ENCODE measurements at regions not wholly inside any gene's neighbourhood (a gene's known extent, or its start where the extent isn't known, plus 50 kb on each side); places are given as distances from the start of the nearest gene placed in this dataset.

GRCh38 chr16:87068762-87069150 lies 248.4 kb downstream of the C16orf95 start (continued):
- TF ChIP-seq MAZ (IDR thresholded peaks at IDR 0.05; ENCODE audit: borderline replicate concordance, low read depth, low read length) (no peak), PHF8 (IDR thresholded peaks at IDR 0.05; ENCODE audit: borderline replicate concordance, low read depth) (no peak), RARB (CRISPR knock-in tag; IDR thresholded peaks at IDR 0.05) (no peak)
- TF ChIP-seq, protein P1, sequence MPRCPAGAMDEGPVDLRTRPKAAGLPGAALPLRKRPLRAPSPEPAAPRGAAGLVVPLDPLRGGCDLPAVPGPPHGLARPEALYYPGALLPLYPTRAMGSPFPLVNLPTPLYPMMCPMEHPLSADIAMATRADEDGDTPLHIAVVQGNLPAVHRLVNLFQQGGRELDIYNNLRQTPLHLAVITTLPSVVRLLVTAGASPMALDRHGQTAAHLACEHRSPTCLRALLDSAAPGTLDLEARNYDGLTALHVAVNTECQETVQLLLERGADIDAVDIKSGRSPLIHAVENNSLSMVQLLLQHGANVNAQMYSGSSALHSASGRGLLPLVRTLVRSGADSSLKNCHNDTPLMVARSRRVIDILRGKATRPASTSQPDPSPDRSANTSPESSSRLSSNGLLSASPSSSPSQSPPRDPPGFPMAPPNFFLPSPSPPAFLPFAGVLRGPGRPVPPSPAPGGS (IDR thresholded peaks at IDR 0.05) = no peak
- TF ChIP-seq, protein P2, sequence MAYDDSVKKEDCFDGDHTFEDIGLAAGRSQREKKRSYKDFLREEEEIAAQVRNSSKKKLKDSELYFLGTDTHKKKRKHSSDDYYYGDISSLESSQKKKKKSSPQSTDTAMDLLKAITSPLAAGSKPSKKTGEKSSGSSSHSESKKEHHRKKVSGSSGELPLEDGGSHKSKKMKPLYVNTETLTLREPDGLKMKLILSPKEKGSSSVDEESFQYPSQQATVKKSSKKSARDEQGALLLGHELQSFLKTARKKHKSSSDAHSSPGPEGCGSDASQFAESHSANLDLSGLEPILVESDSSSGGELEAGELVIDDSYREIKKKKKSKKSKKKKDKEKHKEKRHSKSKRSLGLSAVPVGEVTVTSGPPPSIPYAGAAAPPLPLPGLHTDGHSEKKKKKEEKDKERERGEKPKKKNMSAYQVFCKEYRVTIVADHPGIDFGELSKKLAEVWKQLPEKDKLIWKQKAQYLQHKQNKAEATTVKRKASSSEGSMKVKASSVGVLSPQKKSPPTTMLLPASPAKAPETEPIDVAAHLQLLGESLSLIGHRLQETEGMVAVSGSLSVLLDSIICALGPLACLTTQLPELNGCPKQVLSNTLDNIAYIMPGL (CRISPR knock-in tag; IDR thresholded peaks at IDR 0.05; ENCODE audit: borderline replicate concordance) = no peak

DNA sequence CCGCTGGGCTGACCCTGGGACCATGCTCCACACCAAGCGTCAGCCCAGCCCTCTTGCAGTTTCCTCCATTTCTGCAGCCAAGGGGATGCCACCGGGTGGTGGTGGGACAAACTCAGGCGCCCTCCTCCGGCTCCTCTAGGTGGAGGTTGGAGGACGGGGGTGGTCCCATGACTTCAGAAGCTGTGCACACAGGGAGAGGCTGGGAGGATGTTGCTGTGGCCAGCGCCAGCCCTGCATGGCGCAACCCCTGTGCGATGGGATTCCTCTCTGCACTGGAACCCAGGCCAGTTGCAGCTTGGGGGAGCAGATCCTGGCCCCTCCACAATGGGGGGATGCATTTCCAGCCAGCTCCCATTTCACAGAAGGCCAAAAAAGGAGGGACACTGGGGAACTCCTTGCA lies 246.5 kb downstream of the C16orf95 start:
- DNase-seq (ENCODE audit: low read depth in 1 of 2, low spot score in 1 of 2) (no peak), ATAC-seq (no peak), FAIRE-seq (no peak)
- POLR2A ChIA-PET = no interaction called here
- H3K27ac ChIP-seq = no peak overlapping the region
- no peak for TF ChIP-seq EHF (CRISPR knock-in tag; IDR thresholded peaks at IDR 0.05)
- no peak for TF ChIP-seq PHF8 (IDR thresholded peaks at IDR 0.05; ENCODE audit: borderline replicate concordance, low read depth)
- TF ChIP-seq KDM5A (IDR thresholded peaks at IDR 0.05) = no peak
- TF ChIP-seq RFX5 (IDR thresholded peaks at IDR 0.05) = no peak
- TF ChIP-seq MYC (IDR thresholded peaks at IDR 0.05; ENCODE audit: borderline replicate concordance, low read length) = no peak
- no peak for TF ChIP-seq MAZ (IDR thresholded peaks at IDR 0.05; ENCODE audit: borderline replicate concordance, low read depth, low read length)
- TF ChIP-seq KDM1A (IDR thresholded peaks at IDR 0.05; ENCODE audit: low read depth) = no peak
- TF ChIP-seq FOXS1 (CRISPR knock-in tag; IDR thresholded peaks at IDR 0.05) = no peak
- TF ChIP-seq HOXB13 (CRISPR knock-in tag; IDR thresholded peaks at IDR 0.05; ENCODE audit: low read depth) = no peak
- no peak for TF ChIP-seq HDAC2 (IDR thresholded peaks at IDR 0.05)
- no peak for TF ChIP-seq RAD21 (conservative IDR thresholded peaks at IDR 0.05 in 1 of 2, IDR thresholded peaks at IDR 0.05 in 1 of 2)
- no peak for TF ChIP-seq ELK1 (IDR thresholded peaks at IDR 0.05; ENCODE audit: low read depth, low read length)
- TF ChIP-seq CTCF (IDR thresholded peaks at IDR 0.05) = no peak
- no peak for TF ChIP-seq TFCP2L1 (CRISPR knock-in tag; IDR thresholded peaks at IDR 0.05)
- no peak for TF ChIP-seq EHMT2 (IDR thresholded peaks at IDR 0.05; ENCODE audit: low read depth)
- no peak for TF ChIP-seq CEBPB (IDR thresholded peaks at IDR 0.05)
- no peak for TF ChIP-seq HES2 (IDR thresholded peaks at IDR 0.05)
- TF ChIP-seq HOXA7 (CRISPR knock-in tag; IDR thresholded peaks at IDR 0.05) = no peak
- no peak for TF ChIP-seq ZFP36 (IDR thresholded peaks at IDR 0.05; ENCODE audit: borderline replicate concordance, partially characterized antibody)
- CTCF ChIA-PET = interaction anchor here (1.5 to 3.1 kb wide), 4 partner anchors 8 to 507 kb away, joined by 3 to 27 read pairs (median 10); no protein-coding TSS in a partner anchor
- H3K4me1 ChIP-seq = no peaks in the 10 kb centered on the region
- H3K4me2 ChIP-seq = no peak overlapping the region
- no peak overlapping the region for H3K4me3 ChIP-seq
- 57% methylated on average over 7 of the region's 9 CpGs for WGBS (ENCODE audit: missing lambda C conversion rate)
- no peaks in the 10 kb centered on the region for H3K9me3 ChIP-seq

All from A549 (cell line).